AG04450 (cell line): ENCODE measurements at regions not wholly inside any gene's neighbourhood (a gene's known extent, or its start where the extent isn't known, plus 50 kb on each side); places are given as distances from the start of the nearest gene placed in this dataset.

Experiments
- CTCF ChIA-PET: fragments of 300-600, 350-600 bp; formaldehyde crosslinking; extraction: SDS; loops from one replicate; lab custom pipeline; 2022; ENCODE audit warnings: antibody characterized with exemption, inconsistent platforms; lab: Charles Lee
- POLR2A ChIA-PET: fragments of 350-600 bp; formaldehyde crosslinking; extraction: SDS; loops from one replicate; lab custom pipeline; 2021; ENCODE audit warnings: antibody characterized with exemption, inconsistent platforms; lab: Yijun Ruan, JAX
- DNase-seq: peaks from one replicate; pipeline ENCODE4 v3.0.0-alpha.2; 2011; ENCODE audit warnings: low read depth, low spot score
- H3K27ac ChIP-seq: one replicate; pipeline ENCODE4 v1.5.1; 2012; ENCODE audit warnings: low read depth, low read length, control low read depth
- H3K27me3 ChIP-seq: one replicate; pipeline ENCODE4 v1.6.0; 2012; ENCODE audit warnings: low read length; ENCODE audit not compliant: control insufficient read depth, insufficient read depth
- H3K4me3 ChIP-seq: 2 replicates; pipeline ENCODE4 v1.5.1; 2011; ENCODE audit warnings: mild to moderate bottlenecking, low read depth, low read length, control low read depth
- H3K9me3 ChIP-seq: 2 replicates; pipeline ENCODE4 v1.5.1; 2012; ENCODE audit warnings: low read length; ENCODE audit not compliant: control insufficient read depth, insufficient read depth
- CTCF ChIP-seq: IDR thresholded peaks from 2 replicates; pipeline ENCODE4 v1.5.1; 2011; ENCODE audit warnings: low read depth, low read length, control low read depth, inconsistent platforms

DNA sequence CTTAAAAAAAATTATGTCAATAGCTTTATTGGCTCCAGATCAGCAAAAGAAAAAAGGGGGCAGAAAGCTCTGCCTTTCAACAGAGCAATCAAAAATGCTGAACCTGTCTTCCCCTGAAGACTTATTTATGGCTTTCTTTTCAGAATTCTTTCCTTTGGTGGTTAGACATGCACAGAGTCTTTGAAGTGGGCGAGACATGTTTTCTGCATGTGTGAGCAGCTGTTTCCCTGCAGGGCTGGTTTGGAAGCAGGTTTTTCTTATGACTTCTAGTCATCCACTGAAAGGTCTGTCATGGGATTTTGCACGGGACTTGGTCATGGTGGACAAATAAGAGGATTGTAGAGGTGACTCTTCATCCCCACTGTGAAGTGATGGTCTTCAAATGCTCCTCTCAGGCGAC is 160.3 kb downstream of the VAPA start:
- CTCF ChIA-PET = no interaction called here
- no peak for TF ChIP-seq CTCF
- Histone ChIP-seq H3K9me3 (no peaks in the 10 kb centered on the region), H3K27me3 (peaks cover 23% of the 10 kb centered on the region), H3K27ac (no peak overlapping the region), H3K4me3 (no peak overlapping the region)
- DNase-seq = no peak
- POLR2A ChIA-PET = no interaction called here

DNA sequence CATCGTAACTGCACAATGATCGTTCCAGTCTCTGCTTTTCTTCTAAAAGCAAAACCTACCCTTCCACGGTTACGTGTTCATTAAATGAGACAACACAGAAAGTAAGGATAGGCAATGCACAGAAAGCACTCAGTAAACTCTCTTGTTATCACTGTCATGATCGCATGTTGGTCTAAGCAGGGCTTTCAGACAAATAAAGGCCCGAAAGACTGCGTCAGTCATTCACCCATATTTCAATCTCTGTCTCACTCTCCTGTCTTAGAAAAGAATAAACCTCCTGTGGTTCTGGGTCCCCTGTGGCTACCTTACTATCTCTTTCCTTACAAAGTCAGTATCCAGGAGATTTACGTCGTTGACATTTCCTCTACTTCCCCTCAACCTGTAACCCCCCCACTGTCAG is 160.9 kb downstream of the VAPA start:
- CTCF ChIA-PET = no interaction called here
- TF ChIP-seq CTCF = no peak
- H3K9me3 ChIP-seq = no peaks in the 10 kb centered on the region
- DNase-seq = no peak
- H3K4me3 ChIP-seq = no peak overlapping the region
- H3K27ac ChIP-seq = no peak overlapping the region
- H3K27me3 ChIP-seq = peaks cover 23% of the 10 kb centered on the region
- POLR2A ChIA-PET = no interaction called here

- peaks cover 3% of the 10 kb centered on the region; the same call in 1 of the 2 replicates for H3K9me3 ChIP-seq
- POLR2A ChIA-PET = no interaction called here
- CTCF ChIA-PET = no interaction called here
- no peak for DNase-seq
- H3K27me3 ChIP-seq = peaks cover 20% of the 10 kb centered on the region
- TF ChIP-seq CTCF = no peak
- H3K27ac ChIP-seq = no peak overlapping the region
- H3K4me3 ChIP-seq = no peak overlapping the region
These were observed 162.8 kb downstream of the VAPA start for GRCh38 chr18:10076502-10077030.

DNA sequence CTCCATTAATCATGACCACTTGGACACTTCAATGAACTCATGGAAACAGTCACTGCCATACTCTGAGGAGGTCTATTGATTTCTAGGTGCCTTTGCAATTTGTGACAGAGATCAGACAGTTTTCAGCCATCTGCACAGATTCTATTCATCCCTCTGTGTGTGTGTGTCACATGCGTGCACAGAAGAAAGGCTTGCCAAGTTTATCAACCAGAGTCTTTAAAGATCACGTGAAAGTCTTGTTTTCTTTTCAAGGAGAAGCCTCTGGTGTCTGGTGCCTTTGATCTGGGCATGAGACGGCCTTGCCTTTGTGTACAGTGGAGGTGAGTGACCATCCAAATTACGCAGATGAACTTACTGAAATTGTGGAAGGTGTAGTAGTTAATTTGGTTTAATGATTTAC is 164.2 kb downstream of the VAPA start:
- H3K27me3 ChIP-seq = peaks cover 14% of the 10 kb centered on the region
- TF ChIP-seq CTCF = no peak
- POLR2A ChIA-PET = no interaction called here
- peaks cover 10% of the 10 kb centered on the region for H3K9me3 ChIP-seq
- H3K27ac ChIP-seq = no peak overlapping the region
- no peak overlapping the region for H3K4me3 ChIP-seq
- DNase-seq = no peak
- CTCF ChIA-PET = no interaction called here

GRCh38 chr18:10080372-10080771 is 166.6 kb downstream of the VAPA start:
- CTCF ChIA-PET = no interaction called here
- Histone ChIP-seq H3K4me3 (no peak overlapping the region), H3K9me3 (peaks cover 17% of the 10 kb centered on the region), H3K27me3 (peaks cover 5% of the 10 kb centered on the region), H3K27ac (no peak overlapping the region)
- no peak for TF ChIP-seq CTCF
- POLR2A ChIA-PET = no interaction called here
- no peak for DNase-seq
